Peyer's patch (tissue), 4 donors: ENCODE measurements at regions not wholly inside any gene's neighbourhood (a gene's known extent, or its start where the extent isn't known, plus 50 kb on each side); places are given as distances from the start of the nearest gene placed in this dataset.
A peak's percentile ranks its signal among the peaks of the same experiment; 100 is the strongest.

Experiments
- POLR2A ChIP-seq, 2 donors: fragments of 450-650 bp; IDR thresholded peaks; one replicate each; pipeline ENCODE4 v1.5.1; 2017; ENCODE audit warnings: antibody characterized with exemption in 2 of 2, mild to moderate bottlenecking in 2 of 2, moderate library complexity in 2 of 2
- TF ChIP-seq, protein P1 (sequence below), 6 experiments: fragments of 450-650 bp in 4 of 6; fragments of 200-600 bp in 2 of 6; sonication (generic) in 1 of 6; IDR thresholded peaks; one replicate each; pipeline ENCODE4 v1.5.1; 2017 to 2019; ENCODE audit warnings: antibody characterized with exemption in 6 of 6, mild to moderate bottlenecking in 3 of 6, moderate library complexity in 1 of 6

DNA sequence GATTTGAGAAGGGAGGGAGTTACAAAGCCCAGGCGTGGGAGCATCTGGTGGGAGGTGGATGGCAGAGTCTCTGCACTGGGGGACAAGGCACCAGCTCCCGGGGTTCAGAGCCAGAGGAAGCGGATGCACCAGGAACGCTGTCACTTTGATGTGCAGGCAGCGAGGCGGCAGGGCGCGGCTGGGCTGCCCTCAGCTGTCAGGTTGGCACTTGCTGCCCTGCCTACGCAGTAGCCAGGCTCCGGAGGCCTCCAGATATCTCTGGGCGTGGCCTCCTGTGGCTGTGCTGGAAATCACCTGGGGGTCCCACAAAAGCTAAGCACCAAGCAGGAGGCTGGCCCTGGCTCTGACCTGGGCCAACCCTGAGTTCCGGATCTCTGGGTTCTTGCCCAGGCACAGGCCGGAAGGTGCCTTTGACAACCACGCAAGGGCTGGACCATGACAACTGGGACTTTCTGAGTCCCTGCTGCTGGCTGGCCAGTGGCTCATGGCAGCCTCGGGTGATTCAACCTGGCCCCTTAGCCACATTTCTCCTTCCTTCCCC, 62.1 kb upstream of the MAP1LC3B2 start:
- TF ChIP-seq, protein P1, sequence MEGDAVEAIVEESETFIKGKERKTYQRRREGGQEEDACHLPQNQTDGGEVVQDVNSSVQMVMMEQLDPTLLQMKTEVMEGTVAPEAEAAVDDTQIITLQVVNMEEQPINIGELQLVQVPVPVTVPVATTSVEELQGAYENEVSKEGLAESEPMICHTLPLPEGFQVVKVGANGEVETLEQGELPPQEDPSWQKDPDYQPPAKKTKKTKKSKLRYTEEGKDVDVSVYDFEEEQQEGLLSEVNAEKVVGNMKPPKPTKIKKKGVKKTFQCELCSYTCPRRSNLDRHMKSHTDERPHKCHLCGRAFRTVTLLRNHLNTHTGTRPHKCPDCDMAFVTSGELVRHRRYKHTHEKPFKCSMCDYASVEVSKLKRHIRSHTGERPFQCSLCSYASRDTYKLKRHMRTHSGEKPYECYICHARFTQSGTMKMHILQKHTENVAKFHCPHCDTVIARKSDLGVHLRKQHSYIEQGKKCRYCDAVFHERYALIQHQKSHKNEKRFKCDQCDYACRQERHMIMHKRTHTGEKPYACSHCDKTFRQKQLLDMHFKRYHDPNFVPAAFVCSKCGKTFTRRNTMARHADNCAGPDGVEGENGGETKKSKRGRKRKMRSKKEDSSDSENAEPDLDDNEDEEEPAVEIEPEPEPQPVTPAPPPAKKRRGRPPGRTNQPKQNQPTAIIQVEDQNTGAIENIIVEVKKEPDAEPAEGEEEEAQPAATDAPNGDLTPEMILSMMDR (IDR thresholded peaks at IDR 0.05), result peak in 2 of 6 experiments; percentile 7 to 20
- no peak for TF ChIP-seq POLR2A (IDR thresholded peaks at IDR 0.05)
